Skeletal muscle cell (primary cell): ENCODE measurements at regions not wholly inside any gene's neighbourhood (a gene's known extent, or its start where the extent isn't known, plus 50 kb on each side); places are given as distances from the start of the nearest gene placed in this dataset.
A peak's percentile ranks its signal among the peaks of the same experiment; 100 is the strongest.
"Not testable (repeated sequence)": the region's sequence is repeated elsewhere in the genome, so short reads cannot be mapped to it uniquely, and the experiment has no call there.

Source experiments
- DNase-seq: peaks from one replicate; pipeline ENCODE4 v3.0.0-alpha.2; 2010; ENCODE audit warnings: low read depth
- H3K4me3 ChIP-seq: 2 replicates; pipeline ENCODE4 v1.5.1; 2011; ENCODE audit warnings: low read depth, mild to moderate bottlenecking, control low read depth, low read length, moderate library complexity

DNA sequence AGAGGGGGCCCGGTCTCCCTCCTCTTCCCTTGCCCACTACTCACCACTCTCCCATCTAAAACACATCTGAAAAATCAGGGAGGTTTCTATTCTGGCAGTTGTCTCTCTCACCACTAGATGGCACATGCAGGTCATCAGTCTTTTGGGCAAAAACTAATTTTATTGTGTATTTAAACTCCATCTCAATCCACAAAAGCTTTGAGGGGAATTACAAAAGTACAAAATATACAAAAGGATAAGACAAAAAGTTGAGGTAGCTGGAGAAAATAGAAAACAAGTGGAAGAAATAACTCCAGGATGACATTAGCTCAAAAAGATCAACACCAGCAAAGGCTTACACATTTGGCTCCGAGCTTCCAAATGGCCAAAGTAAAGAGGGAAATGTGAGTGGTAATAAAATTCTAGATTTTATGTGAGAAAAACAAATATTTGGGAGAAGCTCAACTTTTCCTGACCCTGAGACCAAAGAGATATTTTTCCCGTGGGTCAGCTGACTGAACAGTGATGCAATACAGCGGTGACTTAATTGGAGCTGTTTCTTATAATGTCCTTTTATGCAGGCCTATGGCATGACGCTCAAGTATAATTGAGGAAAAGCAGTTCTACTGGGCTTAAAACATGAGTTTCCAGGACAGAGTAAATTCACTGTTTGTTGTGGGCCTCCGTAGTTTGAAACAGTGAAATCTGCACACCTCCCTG, 79.8 kb upstream of the CHD6 start:
- no peak for DNase-seq
- H3K4me3 ChIP-seq, result no peak overlapping the region

GRCh38 chr20:41696428-41696827, 78.3 kb upstream of the CHD6 start:
- no peak overlapping the region for H3K4me3 ChIP-seq
- DNase-seq, result no peak

DNA sequence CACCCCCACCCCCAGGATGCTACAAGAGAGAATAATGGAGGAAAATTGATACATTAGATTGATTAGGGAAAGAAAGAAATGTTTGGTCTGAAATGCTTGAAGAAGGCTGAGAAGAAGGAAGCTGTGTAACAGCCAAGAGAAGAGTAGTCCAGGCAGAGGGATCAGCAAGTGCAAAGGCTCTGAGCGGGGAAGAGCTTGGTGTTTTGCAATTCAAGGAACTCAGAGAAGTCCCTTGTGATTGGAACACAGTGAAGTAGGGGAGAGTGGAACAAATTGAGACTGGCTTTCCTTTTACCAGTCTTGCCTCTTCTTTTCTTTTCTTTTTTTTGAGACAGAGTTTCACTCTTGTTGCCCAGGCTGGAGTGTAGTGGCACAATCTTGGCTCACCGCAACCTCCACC, 76.6 kb upstream of the CHD6 start:
- no peak for DNase-seq
- H3K4me3 ChIP-seq, result no peak overlapping the region

DNA sequence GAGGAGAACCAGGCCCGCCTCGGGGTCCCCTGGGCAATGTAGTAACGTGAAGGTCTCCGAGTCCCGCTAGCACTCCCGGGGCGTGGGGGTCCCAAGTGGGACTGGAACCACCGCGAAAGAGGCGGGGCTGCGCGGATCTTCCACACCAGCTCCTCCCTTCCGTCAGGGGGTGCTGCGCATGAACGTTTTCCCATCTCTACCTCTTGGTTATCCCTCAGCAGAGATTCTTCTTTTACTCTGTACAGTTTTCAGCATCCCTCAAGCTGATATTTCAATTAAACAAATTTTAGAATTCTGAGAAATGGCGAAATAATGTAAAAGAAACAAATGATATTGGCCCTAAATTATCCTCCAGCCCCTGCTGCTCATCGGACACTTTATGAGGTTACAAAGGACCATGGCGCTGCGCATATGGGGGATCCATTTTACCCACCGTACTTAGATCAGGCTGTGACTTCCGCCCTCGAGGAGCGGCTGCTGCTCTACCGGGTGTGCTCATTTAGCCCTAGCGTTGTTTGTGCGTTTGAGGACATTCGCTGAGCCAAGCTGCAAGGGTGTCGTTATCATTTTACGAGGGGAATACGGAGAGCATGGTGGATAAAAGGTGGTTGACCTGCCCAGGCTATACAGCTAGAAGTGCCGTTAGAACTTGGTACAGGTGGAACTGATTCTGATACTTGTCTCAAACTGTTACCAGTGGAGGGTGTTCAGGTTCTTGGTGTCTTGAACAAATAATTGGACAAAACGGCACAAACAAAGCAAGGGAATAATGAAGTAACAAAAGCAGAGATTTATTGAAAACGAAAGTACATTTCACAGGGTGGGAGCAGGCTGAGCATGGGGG, 75.2 kb upstream of the CHD6 start:
- H3K4me3 ChIP-seq, result peak overlapping the region; percentile 85
- DNase-seq, result peak; percentile 60

DNA sequence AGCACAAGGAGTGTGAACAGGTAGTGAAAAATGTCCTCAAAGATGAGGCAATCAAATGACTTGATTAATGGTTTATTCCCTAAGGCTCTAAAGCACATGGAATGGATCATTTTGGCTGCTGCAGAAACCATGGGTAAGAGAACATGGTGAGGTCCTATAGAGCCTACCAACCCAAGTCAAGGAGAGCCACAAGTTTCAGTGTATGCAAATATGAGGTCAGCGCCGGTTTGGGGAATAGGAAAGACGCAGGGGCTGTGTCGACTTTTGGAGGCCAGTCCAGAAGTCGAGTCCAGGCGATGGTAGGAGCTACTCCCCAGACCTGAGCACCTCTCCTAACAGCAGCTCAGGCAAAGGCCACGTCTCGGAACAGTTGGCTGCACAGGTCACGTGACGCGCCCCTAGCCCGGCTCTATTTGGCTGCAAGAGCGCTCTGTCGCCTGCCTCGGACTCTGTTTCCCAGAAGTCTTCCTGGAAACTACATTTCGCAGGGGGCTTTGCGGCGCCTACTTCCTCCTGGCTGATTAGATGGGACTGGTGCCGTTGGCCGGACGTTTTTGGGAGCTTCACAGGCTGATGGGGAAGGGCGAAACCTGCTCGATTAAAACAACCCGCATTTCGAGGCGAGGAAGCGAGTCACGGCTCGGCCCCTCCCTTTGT, 74.4 kb upstream of the CHD6 start:
- no peak for DNase-seq
- peak overlapping the region; percentile 85 for H3K4me3 ChIP-seq

GRCh38 chr20:41691443-41691842, 73.3 kb upstream of the CHD6 start:
- no peak overlapping the region for H3K4me3 ChIP-seq
- DNase-seq, result no peak

- DNase-seq, result no peak
- H3K4me3 ChIP-seq, result no peak overlapping the region
Observed at GRCh38 chr20:41690702-41691101, 72.5 kb upstream of the CHD6 start.

GRCh38 chr20:41686961-41687360, 68.8 kb upstream of the CHD6 start:
- no peak overlapping the region for H3K4me3 ChIP-seq

GRCh38 chr20:41685145-41685544, 67.0 kb upstream of the CHD6 start:
- H3K4me3 ChIP-seq, DNase-seq: not testable (repeated sequence)

More at GRCh38 chr20:41686961-41687360, 68.8 kb upstream of the CHD6 start:
- no peak for DNase-seq

DNA sequence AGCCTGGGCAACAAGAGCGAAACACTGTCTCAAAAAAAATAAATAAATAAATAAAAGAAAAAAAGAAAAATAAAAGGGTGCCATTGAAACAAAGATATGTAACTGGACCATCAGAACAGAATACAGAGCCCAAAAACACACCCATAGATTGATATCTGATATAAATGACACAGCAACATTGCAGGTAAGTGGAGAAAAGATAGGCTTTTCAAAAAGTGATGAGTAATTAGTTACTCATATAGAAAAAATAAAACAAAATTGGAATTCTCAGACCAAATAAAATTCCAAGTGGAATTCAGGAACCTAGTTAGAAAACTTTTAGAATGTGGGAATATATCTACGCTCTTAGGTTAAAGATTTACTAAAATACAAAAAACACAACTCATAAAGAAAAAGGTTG, 60.6 kb upstream of the CHD6 start:
- no peak overlapping the region for H3K4me3 ChIP-seq
- no peak for DNase-seq

DNA sequence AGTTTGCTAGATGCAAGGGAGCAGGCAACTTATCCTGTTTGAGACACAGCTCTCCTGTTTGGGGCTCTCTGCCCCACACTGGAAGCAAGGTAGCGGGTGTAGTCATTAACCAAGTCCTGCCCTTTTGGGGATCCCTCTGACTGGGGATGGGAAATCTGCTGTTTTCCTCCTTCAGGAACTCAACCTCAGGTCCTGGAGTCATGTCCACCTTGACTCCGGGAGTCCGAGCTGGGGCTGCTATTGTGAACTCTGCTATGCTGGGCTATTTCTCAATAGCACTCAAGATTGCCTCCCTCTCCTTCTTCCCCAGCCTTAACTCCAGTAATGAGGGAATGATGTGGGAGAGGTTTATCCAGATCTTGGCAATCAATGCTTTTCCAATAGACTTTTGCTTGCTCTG, 54.1 kb upstream of the CHD6 start:
- no peak overlapping the region for H3K4me3 ChIP-seq
- DNase-seq, result no peak

DNA sequence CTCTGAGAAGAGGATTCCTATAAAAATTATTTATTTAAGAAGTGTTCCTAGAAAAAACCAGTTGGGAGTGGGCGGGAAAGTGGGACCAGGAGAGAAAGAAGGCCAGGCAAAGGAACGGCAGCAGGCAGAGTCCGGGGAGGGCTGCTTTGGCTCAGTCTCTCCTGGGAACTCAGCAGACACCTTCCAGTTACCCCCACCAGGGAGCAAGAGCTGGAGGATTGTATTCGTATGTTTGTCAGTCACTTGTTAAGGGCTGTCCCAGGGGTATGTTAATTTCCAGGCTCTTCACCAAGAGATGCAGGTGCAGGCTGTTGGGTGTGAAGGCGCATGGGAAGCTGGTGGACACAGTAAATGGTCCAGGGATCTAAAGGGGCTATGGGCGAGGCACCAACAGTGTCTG, 53.0 kb upstream of the CHD6 start:
- no peak overlapping the region for H3K4me3 ChIP-seq

GRCh38 chr20:41670631-41671030, 52.5 kb upstream of the CHD6 start:
- no peak for DNase-seq
- H3K4me3 ChIP-seq, result no peak overlapping the region

More for the DNA sequence above, 53.0 kb upstream of the CHD6 start:
- DNase-seq, result no peak

DNA sequence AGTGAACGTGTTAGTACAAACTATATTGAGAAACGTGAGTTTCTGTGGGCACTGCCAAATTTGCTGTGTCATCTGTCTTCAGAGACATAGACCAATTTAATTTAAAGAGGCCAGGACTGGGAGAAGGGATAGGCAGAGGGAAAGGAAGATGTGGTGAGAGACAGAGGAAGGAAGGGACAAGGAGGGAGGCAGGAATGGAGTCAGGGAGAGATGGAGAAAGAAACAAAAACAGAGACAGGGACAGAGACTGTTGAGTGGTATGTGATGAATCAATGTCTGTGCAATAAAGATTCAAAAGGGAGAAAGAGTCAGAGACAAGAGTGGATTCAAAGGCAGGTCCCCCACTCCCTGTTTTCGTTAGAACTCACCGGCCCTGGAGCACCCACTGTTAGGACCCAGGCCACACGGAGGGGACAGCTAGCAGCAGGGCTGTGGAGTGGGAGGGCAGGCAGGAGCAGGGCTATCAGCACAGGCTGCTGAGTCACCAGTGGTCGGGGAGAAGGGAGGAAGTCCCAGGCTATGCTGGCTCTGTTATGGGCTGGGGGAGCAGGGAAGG, 51.6 kb upstream of the CHD6 start:
- DNase-seq, result no peak
- no peak overlapping the region for H3K4me3 ChIP-seq

GRCh38 chr20:41668057-41668749, 50.0 kb upstream of the CHD6 start:
- no peak overlapping the region for H3K4me3 ChIP-seq
- no peak for DNase-seq
